Endothelial cell (in vitro differentiated cells): ENCODE measurements at regions not wholly inside any gene's neighbourhood (a gene's known extent, or its start where the extent isn't known, plus 50 kb on each side); places are given as distances from the start of the nearest gene placed in this dataset.

ENCODE experiments used
- DNase-seq: peaks from one replicate; pipeline ENCODE4 v3.0.0; 2021; ENCODE audit warnings: low spot score
- H3K27ac Mint-ChIP-seq: one replicate; pipeline ENCODE4 v1.8.0; 2021; ENCODE audit warnings: mixed read lengths, inconsistent platforms; ENCODE audit not compliant: unreplicated experiment
- H3K27me3 Mint-ChIP-seq: one replicate; pipeline ENCODE4 v1.8.0; 2021; ENCODE audit warnings: mild to moderate bottlenecking, moderate library complexity, mixed read lengths, inconsistent platforms; ENCODE audit not compliant: unreplicated experiment
- H3K36me3 Mint-ChIP-seq: one replicate; pipeline ENCODE4 v1.8.0; 2021; ENCODE audit warnings: mild to moderate bottlenecking, low read depth, mixed read lengths, inconsistent platforms; ENCODE audit not compliant: unreplicated experiment
- H3K4me1 Mint-ChIP-seq: one replicate; pipeline ENCODE4 v1.8.0; 2021; ENCODE audit warnings: mild to moderate bottlenecking, mixed read lengths, inconsistent platforms; ENCODE audit not compliant: unreplicated experiment
- H3K4me3 Mint-ChIP-seq: one replicate; pipeline ENCODE4 v1.8.0; 2021; ENCODE audit warnings: mild to moderate bottlenecking, mixed read lengths, inconsistent platforms; ENCODE audit not compliant: unreplicated experiment
- H3K9me3 Mint-ChIP-seq: one replicate; pipeline ENCODE4 v1.8.0; 2021; ENCODE audit warnings: mixed read lengths, inconsistent platforms; ENCODE audit not compliant: unreplicated experiment
- CTCF ChIP-seq: fragments of 200-600 bp; sonication (generic); IDR thresholded peaks from one replicate; pipeline ENCODE4 v1.5.0; 2021; ENCODE audit warnings: antibody characterized with exemption; ENCODE audit not compliant: unreplicated experiment

- no peaks in the 10 kb centered on the region for H3K4me1 Mint-ChIP-seq
- no peak for DNase-seq
- H3K36me3 Mint-ChIP-seq, result peaks cover 3% of the 10 kb centered on the region
- no peak overlapping the region for H3K27ac Mint-ChIP-seq
- TF ChIP-seq CTCF, result no peak
- H3K27me3 Mint-ChIP-seq, result peaks cover 7% of the 10 kb centered on the region
- H3K9me3 Mint-ChIP-seq, result no peaks in the 10 kb centered on the region
- H3K4me3 Mint-ChIP-seq, result peak overlapping the region; percentile 4
Observed at GRCh38 chr1:5365751-5366150, 626.5 kb downstream of the NPHP4 start.

- H3K27me3 Mint-ChIP-seq, result peaks cover 7% of the 10 kb centered on the region
- no peak for TF ChIP-seq CTCF
Observed at GRCh38 chr1:5364591-5364990, 627.6 kb downstream of the NPHP4 start.

GRCh38 chr1:5354681-5355080 lies 637.5 kb downstream of the NPHP4 start:
- Mint-ChIP-seq H3K36me3 (no peaks in the 10 kb centered on the region), H3K27me3 (no peaks in the 10 kb centered on the region), H3K27ac (no peak overlapping the region), H3K4me3 (no peak overlapping the region), H3K9me3 (peaks cover 6% of the 10 kb centered on the region), H3K4me1 (peaks cover under 1% of the 10 kb centered on the region)
- no peak for TF ChIP-seq CTCF
- no peak for DNase-seq

More at GRCh38 chr1:5364591-5364990, 627.6 kb downstream of the NPHP4 start:
- Mint-ChIP-seq H3K27ac (no peak overlapping the region), H3K9me3 (no peaks in the 10 kb centered on the region), H3K4me1 (no peaks in the 10 kb centered on the region), H3K36me3 (peaks cover 3% of the 10 kb centered on the region), H3K4me3 (no peak overlapping the region)
- DNase-seq, result no peak

- H3K36me3 Mint-ChIP-seq, result no peaks in the 10 kb centered on the region
- no peak overlapping the region for H3K27ac Mint-ChIP-seq
- no peaks in the 10 kb centered on the region for H3K9me3 Mint-ChIP-seq
- peaks cover 2% of the 10 kb centered on the region for H3K27me3 Mint-ChIP-seq
- peaks cover 2% of the 10 kb centered on the region for H3K4me1 Mint-ChIP-seq
- TF ChIP-seq CTCF, result no peak
- no peak for DNase-seq
- H3K4me3 Mint-ChIP-seq, result no peak overlapping the region
Observed at GRCh38 chr1:5351366-5351765, 640.9 kb downstream of the NPHP4 start.

- peaks cover 2% of the 10 kb centered on the region for H3K27me3 Mint-ChIP-seq
- peak overlapping the region; percentile 29 for H3K4me3 Mint-ChIP-seq
- H3K9me3 Mint-ChIP-seq, result no peaks in the 10 kb centered on the region
- no peaks in the 10 kb centered on the region for H3K36me3 Mint-ChIP-seq
- peaks cover 2% of the 10 kb centered on the region for H3K4me1 Mint-ChIP-seq
- H3K27ac Mint-ChIP-seq, result no peak overlapping the region
- DNase-seq, result no peak
- no peak for TF ChIP-seq CTCF
Observed at GRCh38 chr1:5349526-5349925, 642.7 kb downstream of the NPHP4 start.
